CD4-positive, alpha-beta T cell (primary cell): ENCODE measurements at regions not wholly inside any gene's neighbourhood (a gene's known extent, or its start where the extent isn't known, plus 50 kb on each side); places are given as distances from the start of the nearest gene placed in this dataset.
"Not testable (repeated sequence)": the region's sequence is repeated elsewhere in the genome, so short reads cannot be mapped to it uniquely, and the experiment has no call there.

Source experiments
- ATAC-seq: fragments of 200-7000 bp; cut with Tn5 transposase; one replicate; pipeline ENCODE4 v1.10.0; 2022; ENCODE audit warnings: mild to moderate bottlenecking; ENCODE audit not compliant: poor library complexity
- CTCF ChIA-PET: fragments of 350-600 bp; sonication (Branson Sonifier 250); formaldehyde crosslinking; loops from one replicate; lab custom pipeline; 2021; ENCODE audit warnings: antibody characterized with exemption, inconsistent platforms; lab: Charles Lee
- POLR2A ChIA-PET: fragments of 350-600 bp; sonication (Branson Sonifier 250); formaldehyde crosslinking; loops from one replicate; lab custom pipeline; 2021; ENCODE audit warnings: antibody characterized with exemption, inconsistent platforms; lab: Charles Lee
- DNase-seq, 14 experiments: peaks; one replicate each; pipeline ENCODE4 v3.0.0-alpha.2; 2013 to 2020; ENCODE audit warnings: mixed read lengths in 2 of 14
- H3K27ac ChIP-seq, 2 donors: one replicate each; pipeline versions ENCODE4 v1.5.1 to v1.7.0; 2013; ENCODE audit warnings: low read length in 2 of 2, low read depth in 1 of 2, mild to moderate bottlenecking in 1 of 2
- H3K27me3 ChIP-seq, 2 experiments: 1 replicate in 1 of 2; 2 replicates in 1 of 2; pipeline versions ENCODE4 v1.6.1 to v1.7.0; 2013; ENCODE audit warnings: low read length in 2 of 2, control low read depth in 1 of 2, mild to moderate bottlenecking in 1 of 2, moderate library complexity in 1 of 2; ENCODE audit not compliant: insufficient read depth in 2 of 2, control insufficient read depth in 1 of 2
- H3K36me3 ChIP-seq: one replicate; pipeline ENCODE4 v1.6.1; 2013; ENCODE audit warnings: low read length, control low read depth; ENCODE audit not compliant: insufficient read depth
- H3K4me1 ChIP-seq: one replicate; pipeline ENCODE4 v1.6.1; 2013; ENCODE audit warnings: low read length, control low read depth; ENCODE audit not compliant: insufficient read depth
- H3K4me3 ChIP-seq: one replicate; pipeline ENCODE4 v1.5.1; 2013; ENCODE audit warnings: mild to moderate bottlenecking, low read length, moderate library complexity
- H3K9me3 ChIP-seq, 2 experiments: 1 replicate in 1 of 2; 2 replicates in 1 of 2; pipeline versions ENCODE4 v1.6.1 to v1.7.0; 2013; ENCODE audit warnings: low read length in 2 of 2, mild to moderate bottlenecking in 2 of 2, control low read depth in 1 of 2, moderate library complexity in 1 of 2; ENCODE audit not compliant: control insufficient read depth in 1 of 2, insufficient read depth in 1 of 2
- H3K27ac Mint-ChIP-seq: one replicate; pipeline ENCODE4 v1.8.0; 2020; ENCODE audit warnings: mixed read lengths
- H3K27me3 Mint-ChIP-seq: one replicate; pipeline ENCODE4 v1.8.0; 2021; ENCODE audit warnings: mixed read lengths
- H3K36me3 Mint-ChIP-seq: one replicate; pipeline ENCODE4 v1.8.0; 2021; ENCODE audit warnings: low read depth, mixed read lengths
- H3K4me1 Mint-ChIP-seq: one replicate; pipeline ENCODE4 v1.8.0; 2021; ENCODE audit warnings: low read depth, mixed read lengths
- H3K4me3 Mint-ChIP-seq: one replicate; pipeline ENCODE4 v1.8.0; 2020; ENCODE audit warnings: mild to moderate bottlenecking, mixed read lengths
- H3K9me3 Mint-ChIP-seq: one replicate; pipeline ENCODE4 v1.8.0; 2020; ENCODE audit warnings: mixed read lengths
- CTCF ChIP-seq: fragments of 200-600 bp; IDR thresholded peaks from one replicate; pipeline ENCODE4 v1.8.0; 2022; ENCODE audit warnings: antibody characterized with exemption, mild to moderate bottlenecking
- intact Hi-C, 2 experiments: fragments of 100-400 bp; cut with DNase I in 1 of 2; cut with micrococcal nuclease in 1 of 2; formaldehyde crosslinking; loops; one replicate each; pipeline versions ENCODE4 v1.15.1 to v1.9.0; 2023 to 2025; cut with DNase I, micrococcal nuclease

GRCh38 chr2:176577054-176577453 lies 307.8 kb downstream of the MTX2 start:
- no peaks in the 10 kb centered on the region for H3K36me3 Mint-ChIP-seq
- Histone ChIP-seq H3K36me3 (no peaks in the 10 kb centered on the region), H3K4me3 (no peak overlapping the region), H3K9me3 (no peaks in the 10 kb centered on the region), H3K27ac (no peak overlapping the region), H3K4me1 (no peaks in the 10 kb centered on the region), H3K27me3 (peaks cover 0 to 10% of the 10 kb centered on the region in 2 experiments)
- no peaks in the 10 kb centered on the region for H3K4me1 Mint-ChIP-seq
- peaks cover 39% of the 10 kb centered on the region for H3K27me3 Mint-ChIP-seq
- no peak overlapping the region for H3K27ac Mint-ChIP-seq
- ChIA-PET CTCF (no interaction called here), POLR2A (no interaction called here)
- H3K4me3 Mint-ChIP-seq = no peak overlapping the region
- H3K9me3 Mint-ChIP-seq = no peaks in the 10 kb centered on the region
- no peak for DNase-seq
- intact Hi-C loops = no loop called here
- TF ChIP-seq CTCF = no peak
- ATAC-seq = no peak

- H3K27ac ChIP-seq, H3K4me1 Mint-ChIP-seq, intact Hi-C loops, H3K36me3 ChIP-seq, DNase-seq, H3K36me3 Mint-ChIP-seq, H3K27ac Mint-ChIP-seq, H3K9me3 ChIP-seq, H3K4me3 ChIP-seq, POLR2A ChIA-PET, CTCF ChIA-PET, ATAC-seq, H3K9me3 Mint-ChIP-seq, H3K4me1 ChIP-seq, H3K4me3 Mint-ChIP-seq: not testable (repeated sequence)
- peaks cover 0 to 10% of the 10 kb centered on the region in 2 experiments for H3K27me3 ChIP-seq
- H3K27me3 Mint-ChIP-seq = peaks cover 41% of the 10 kb centered on the region
Measured at GRCh38 chr2:176578292-176578691, 309.1 kb downstream of the MTX2 start.

- no peaks in the 10 kb centered on the region for H3K36me3 ChIP-seq
- H3K4me3 Mint-ChIP-seq = no peak overlapping the region
- no peaks in the 10 kb centered on the region for H3K36me3 Mint-ChIP-seq
- no peaks in the 10 kb centered on the region for H3K9me3 ChIP-seq
- ChIA-PET POLR2A (no interaction called here), CTCF (no interaction called here)
- no peaks in the 10 kb centered on the region for H3K4me1 Mint-ChIP-seq
- no peak for ATAC-seq
- H3K27ac ChIP-seq = no peak overlapping the region
- peaks cover 44% of the 10 kb centered on the region for H3K27me3 Mint-ChIP-seq
- intact Hi-C loops = no loop called here
- peaks cover 0 to 13% of the 10 kb centered on the region in 2 experiments for H3K27me3 ChIP-seq
- DNase-seq = no peak
- H3K9me3 Mint-ChIP-seq = no peaks in the 10 kb centered on the region
- H3K4me3 ChIP-seq = no peak overlapping the region
- H3K27ac Mint-ChIP-seq = no peak overlapping the region
- H3K4me1 ChIP-seq = no peaks in the 10 kb centered on the region
- TF ChIP-seq CTCF = no peak
Measured at GRCh38 chr2:176579608-176580007, 310.4 kb downstream of the MTX2 start.

DNA sequence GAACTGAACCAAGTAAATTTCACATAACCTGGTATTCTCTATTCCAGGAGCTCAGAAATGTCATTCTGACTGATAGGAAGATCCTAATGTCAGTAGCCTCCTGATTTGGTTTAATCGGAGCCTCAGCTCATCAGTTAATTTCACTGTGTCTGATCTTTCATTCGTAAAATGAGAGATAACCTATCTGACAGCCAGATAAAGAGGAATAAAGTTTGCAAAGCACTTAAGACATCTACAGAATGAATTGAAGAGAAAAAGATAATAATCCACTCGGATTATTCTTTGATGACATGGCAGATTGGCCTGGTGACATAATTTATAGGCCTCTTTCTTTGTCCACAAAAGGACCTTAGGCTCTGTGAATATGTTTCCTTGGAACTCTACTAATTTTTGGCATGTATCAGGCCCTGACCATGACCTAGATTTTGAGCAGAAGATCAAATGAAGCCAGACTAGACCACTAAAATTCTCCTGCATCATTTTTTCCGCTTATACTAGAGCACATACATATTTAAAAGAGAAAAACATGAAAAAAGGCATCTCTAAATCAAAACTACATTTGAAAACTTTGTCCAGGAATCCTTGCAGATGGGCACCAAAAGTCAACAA lies 312.4 kb downstream of the MTX2 start:
- no peak overlapping the region for H3K27ac Mint-ChIP-seq
- no peak for TF ChIP-seq CTCF
- no peak overlapping the region for H3K4me3 Mint-ChIP-seq
- no peak overlapping the region for H3K4me3 ChIP-seq
- H3K36me3 ChIP-seq = no peaks in the 10 kb centered on the region
- CTCF ChIA-PET = interaction anchor here (1.7 kb wide), 1 partner anchor 26 kb away, joined by 3 read pairs; no protein-coding TSS in a partner anchor
- H3K27me3 Mint-ChIP-seq = peaks cover 47% of the 10 kb centered on the region
- ATAC-seq = no peak
- DNase-seq = no peak
- no peaks in the 10 kb centered on the region for H3K9me3 ChIP-seq
- peaks cover 4 to 7% of the 10 kb centered on the region in 2 experiments for H3K27me3 ChIP-seq
- no peaks in the 10 kb centered on the region for H3K9me3 Mint-ChIP-seq
- no peaks in the 10 kb centered on the region for H3K4me1 ChIP-seq
- no peak overlapping the region for H3K27ac ChIP-seq
- POLR2A ChIA-PET = no interaction called here
- no peaks in the 10 kb centered on the region for H3K4me1 Mint-ChIP-seq
- no peaks in the 10 kb centered on the region for H3K36me3 Mint-ChIP-seq
- intact Hi-C loops = no loop called here
